ENCODE measurements at regions not wholly inside any gene's neighbourhood (a gene's known extent, or its start where the extent isn't known, plus 50 kb on each side); places are given as distances from the start of the nearest gene placed in this dataset.

GRCh38 chr15:70192041-70192440 is 94.3 kb upstream of the TLE3 start:
- TF ChIP-seq POLR2A (IDR thresholded peaks at IDR 0.05) (no peak), POLR2AphosphoS5 (IDR thresholded peaks at IDR 0.05) (no peak)
- TF ChIP-seq, protein P1, sequence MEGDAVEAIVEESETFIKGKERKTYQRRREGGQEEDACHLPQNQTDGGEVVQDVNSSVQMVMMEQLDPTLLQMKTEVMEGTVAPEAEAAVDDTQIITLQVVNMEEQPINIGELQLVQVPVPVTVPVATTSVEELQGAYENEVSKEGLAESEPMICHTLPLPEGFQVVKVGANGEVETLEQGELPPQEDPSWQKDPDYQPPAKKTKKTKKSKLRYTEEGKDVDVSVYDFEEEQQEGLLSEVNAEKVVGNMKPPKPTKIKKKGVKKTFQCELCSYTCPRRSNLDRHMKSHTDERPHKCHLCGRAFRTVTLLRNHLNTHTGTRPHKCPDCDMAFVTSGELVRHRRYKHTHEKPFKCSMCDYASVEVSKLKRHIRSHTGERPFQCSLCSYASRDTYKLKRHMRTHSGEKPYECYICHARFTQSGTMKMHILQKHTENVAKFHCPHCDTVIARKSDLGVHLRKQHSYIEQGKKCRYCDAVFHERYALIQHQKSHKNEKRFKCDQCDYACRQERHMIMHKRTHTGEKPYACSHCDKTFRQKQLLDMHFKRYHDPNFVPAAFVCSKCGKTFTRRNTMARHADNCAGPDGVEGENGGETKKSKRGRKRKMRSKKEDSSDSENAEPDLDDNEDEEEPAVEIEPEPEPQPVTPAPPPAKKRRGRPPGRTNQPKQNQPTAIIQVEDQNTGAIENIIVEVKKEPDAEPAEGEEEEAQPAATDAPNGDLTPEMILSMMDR (IDR thresholded peaks at IDR 0.05): no peak

All from transverse colon (tissue), 4 donors.